GM23338 (cell line): ENCODE measurements at regions not wholly inside any gene's neighbourhood (a gene's known extent, or its start where the extent isn't known, plus 50 kb on each side); places are given as distances from the start of the nearest gene placed in this dataset.

Source experiments
- CREB1 ChIP-seq: fragments of 250-450 bp; sonication (Bioruptor Pico); IDR thresholded peaks from 2 replicates; pipeline ENCODE4 v1.5.0; 2020; ENCODE audit warnings: low read depth, mild to moderate bottlenecking, moderate library complexity
- EZH2 ChIP-seq: fragments of 200-600 bp; sonication (generic); IDR thresholded peaks from one replicate; pipeline ENCODE4 v1.8.0; 2017; ENCODE audit warnings: antibody characterized with exemption, mild to moderate bottlenecking, low read depth; ENCODE audit not compliant: unreplicated experiment
- POLR2AphosphoS5 ChIP-seq: IDR thresholded peaks from 2 replicates; pipeline ENCODE4 v1.6.1; 2016; ENCODE audit warnings: antibody characterized with exemption, low read depth
- TF ChIP-seq, protein P1 (sequence below), 2 experiments: fragments of 200-600 bp in 1 of 2; sonication (generic) in 1 of 2; conservative IDR thresholded peaks; 2 replicates each; pipeline versions ENCODE4 v1.5.1 to v1.6.1; 2016 to 2017; ENCODE audit warnings: antibody characterized with exemption in 2 of 2, low read depth in 2 of 2, mild to moderate bottlenecking in 2 of 2, moderate library complexity in 1 of 2
- TF ChIP-seq, protein P2 (sequence below): IDR thresholded peaks from 2 replicates; pipeline ENCODE4 v1.6.1; 2016; ENCODE audit warnings: antibody characterized with exemption
- TF ChIP-seq, protein P3 (sequence below): IDR thresholded peaks from one replicate; pipeline ENCODE4 v1.6.1; 2018; ENCODE audit warnings: antibody characterized with exemption; ENCODE audit not compliant: unreplicated experiment

DNA sequence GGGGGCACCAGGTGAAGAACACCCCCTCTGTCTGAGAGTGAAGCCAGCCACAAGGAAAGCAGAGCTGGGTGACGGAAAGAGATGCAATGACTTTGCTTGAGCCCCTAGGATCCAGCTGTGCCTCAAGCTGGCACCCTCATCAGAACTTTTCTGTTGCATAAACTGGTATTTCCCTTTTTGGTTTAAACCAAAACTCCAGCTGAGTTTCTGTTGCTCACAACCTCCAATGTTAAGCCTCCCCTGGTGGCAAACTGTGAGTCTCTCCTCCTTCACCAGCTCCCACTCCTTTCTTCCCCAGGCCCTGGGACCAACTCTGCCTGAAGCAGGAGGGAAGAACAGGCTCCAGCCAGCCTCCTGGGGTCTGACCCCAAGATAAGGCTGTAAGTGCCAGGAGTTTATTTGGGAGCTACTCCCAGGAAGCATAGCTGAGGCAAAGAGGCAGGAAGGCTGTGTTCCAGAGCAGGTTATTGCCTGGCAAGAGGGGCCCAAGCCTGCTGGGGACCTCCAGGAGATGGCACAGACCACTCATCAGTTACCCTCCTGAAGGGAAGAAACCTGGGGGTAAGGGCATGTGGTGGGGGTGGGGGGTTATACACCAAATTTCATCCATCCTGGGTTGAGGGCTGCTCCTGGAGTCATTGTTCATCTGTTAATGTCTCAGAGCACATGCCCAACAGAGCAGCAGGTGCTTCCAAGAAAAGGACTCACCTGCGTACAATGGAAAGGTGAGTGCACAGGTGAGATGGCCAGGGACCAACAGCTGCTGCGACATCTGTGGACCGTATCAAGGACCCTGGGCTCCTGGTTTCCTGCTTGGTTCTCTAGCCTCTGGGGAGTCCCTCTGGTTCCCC lies 73.3 kb upstream of the NANOS1 start:
- TF ChIP-seq EZH2 (no peak), POLR2AphosphoS5 (no peak), CREB1 (CRISPR knock-in tag) (no peak)
- TF ChIP-seq, protein P1, sequence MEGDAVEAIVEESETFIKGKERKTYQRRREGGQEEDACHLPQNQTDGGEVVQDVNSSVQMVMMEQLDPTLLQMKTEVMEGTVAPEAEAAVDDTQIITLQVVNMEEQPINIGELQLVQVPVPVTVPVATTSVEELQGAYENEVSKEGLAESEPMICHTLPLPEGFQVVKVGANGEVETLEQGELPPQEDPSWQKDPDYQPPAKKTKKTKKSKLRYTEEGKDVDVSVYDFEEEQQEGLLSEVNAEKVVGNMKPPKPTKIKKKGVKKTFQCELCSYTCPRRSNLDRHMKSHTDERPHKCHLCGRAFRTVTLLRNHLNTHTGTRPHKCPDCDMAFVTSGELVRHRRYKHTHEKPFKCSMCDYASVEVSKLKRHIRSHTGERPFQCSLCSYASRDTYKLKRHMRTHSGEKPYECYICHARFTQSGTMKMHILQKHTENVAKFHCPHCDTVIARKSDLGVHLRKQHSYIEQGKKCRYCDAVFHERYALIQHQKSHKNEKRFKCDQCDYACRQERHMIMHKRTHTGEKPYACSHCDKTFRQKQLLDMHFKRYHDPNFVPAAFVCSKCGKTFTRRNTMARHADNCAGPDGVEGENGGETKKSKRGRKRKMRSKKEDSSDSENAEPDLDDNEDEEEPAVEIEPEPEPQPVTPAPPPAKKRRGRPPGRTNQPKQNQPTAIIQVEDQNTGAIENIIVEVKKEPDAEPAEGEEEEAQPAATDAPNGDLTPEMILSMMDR (conservative IDR thresholded peaks at IDR 0.05; ENCODE audit: low read depth in 2 of 2) = no peak
- TF ChIP-seq, protein P2, sequence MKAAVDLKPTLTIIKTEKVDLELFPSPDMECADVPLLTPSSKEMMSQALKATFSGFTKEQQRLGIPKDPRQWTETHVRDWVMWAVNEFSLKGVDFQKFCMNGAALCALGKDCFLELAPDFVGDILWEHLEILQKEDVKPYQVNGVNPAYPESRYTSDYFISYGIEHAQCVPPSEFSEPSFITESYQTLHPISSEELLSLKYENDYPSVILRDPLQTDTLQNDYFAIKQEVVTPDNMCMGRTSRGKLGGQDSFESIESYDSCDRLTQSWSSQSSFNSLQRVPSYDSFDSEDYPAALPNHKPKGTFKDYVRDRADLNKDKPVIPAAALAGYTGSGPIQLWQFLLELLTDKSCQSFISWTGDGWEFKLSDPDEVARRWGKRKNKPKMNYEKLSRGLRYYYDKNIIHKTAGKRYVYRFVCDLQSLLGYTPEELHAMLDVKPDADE = no peak
- TF ChIP-seq, protein P3, sequence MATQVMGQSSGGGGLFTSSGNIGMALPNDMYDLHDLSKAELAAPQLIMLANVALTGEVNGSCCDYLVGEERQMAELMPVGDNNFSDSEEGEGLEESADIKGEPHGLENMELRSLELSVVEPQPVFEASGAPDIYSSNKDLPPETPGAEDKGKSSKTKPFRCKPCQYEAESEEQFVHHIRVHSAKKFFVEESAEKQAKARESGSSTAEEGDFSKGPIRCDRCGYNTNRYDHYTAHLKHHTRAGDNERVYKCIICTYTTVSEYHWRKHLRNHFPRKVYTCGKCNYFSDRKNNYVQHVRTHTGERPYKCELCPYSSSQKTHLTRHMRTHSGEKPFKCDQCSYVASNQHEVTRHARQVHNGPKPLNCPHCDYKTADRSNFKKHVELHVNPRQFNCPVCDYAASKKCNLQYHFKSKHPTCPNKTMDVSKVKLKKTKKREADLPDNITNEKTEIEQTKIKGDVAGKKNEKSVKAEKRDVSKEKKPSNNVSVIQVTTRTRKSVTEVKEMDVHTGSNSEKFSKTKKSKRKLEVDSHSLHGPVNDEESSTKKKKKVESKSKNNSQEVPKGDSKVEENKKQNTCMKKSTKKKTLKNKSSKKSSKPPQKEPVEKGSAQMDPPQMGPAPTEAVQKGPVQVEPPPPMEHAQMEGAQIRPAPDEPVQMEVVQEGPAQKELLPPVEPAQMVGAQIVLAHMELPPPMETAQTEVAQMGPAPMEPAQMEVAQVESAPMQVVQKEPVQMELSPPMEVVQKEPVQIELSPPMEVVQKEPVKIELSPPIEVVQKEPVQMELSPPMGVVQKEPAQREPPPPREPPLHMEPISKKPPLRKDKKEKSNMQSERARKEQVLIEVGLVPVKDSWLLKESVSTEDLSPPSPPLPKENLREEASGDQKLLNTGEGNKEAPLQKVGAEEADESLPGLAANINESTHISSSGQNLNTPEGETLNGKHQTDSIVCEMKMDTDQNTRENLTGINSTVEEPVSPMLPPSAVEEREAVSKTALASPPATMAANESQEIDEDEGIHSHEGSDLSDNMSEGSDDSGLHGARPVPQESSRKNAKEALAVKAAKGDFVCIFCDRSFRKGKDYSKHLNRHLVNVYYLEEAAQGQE = no peak
